PC-3 (cell line): ENCODE measurements at regions not wholly inside any gene's neighbourhood (a gene's known extent, or its start where the extent isn't known, plus 50 kb on each side); places are given as distances from the start of the nearest gene placed in this dataset.

Experiments used
- ATAC-seq: fragments of 200-7000 bp; cut with Tn5 transposase; 2 replicates; pipeline ENCODE4 v1.9.1; 2020; ENCODE audit warnings: mild to moderate bottlenecking, moderate library complexity
- BruUV-seq: library from RNA; stranded (reverse); fragments of 400-500 nt; replicated peaks from 2 replicates; lab custom pipeline; 2021; lab: Mats Ljungman, UMichigan
- CTCF ChIA-PET: fragments of 300-600 bp; sonication (Branson Sonifier 250); formaldehyde crosslinking; loops from one replicate; lab custom pipeline; 2022; ENCODE audit warnings: antibody characterized with exemption; lab: Charles Lee
- POLR2A ChIA-PET: fragments of 300-600 bp; sonication (Branson Sonifier 250); formaldehyde crosslinking; loops from one replicate; lab custom pipeline; 2022; ENCODE audit warnings: antibody characterized with exemption; ENCODE audit not compliant: unreplicated experiment; lab: Charles Lee
- DNase-seq: peaks from one replicate; pipeline ENCODE4 v3.0.0-alpha.2; 2015
- H2AFZ ChIP-seq: fragments of 300-600 bp; sonication (generic); 2 replicates; pipeline ENCODE4 v1.6.0; 2016; ENCODE audit warnings: antibody characterized with exemption, low read length
- H3F3A ChIP-seq: fragments of 300-600 bp; sonication (generic); one replicate; pipeline ENCODE4 v1.6.0; 2017; ENCODE audit warnings: antibody characterized with exemption, low read length, control low read depth, mild to moderate bottlenecking; ENCODE audit not compliant: unreplicated experiment
- H3K27ac ChIP-seq: fragments of 300-600 bp; sonication (generic); 2 replicates; pipeline ENCODE4 v1.5.1; 2016; ENCODE audit warnings: mild to moderate bottlenecking, low read length
- H3K27me3 ChIP-seq: fragments of 300-600 bp; sonication (generic); 2 replicates; pipeline ENCODE4 v1.6.1; 2016; ENCODE audit warnings: low read length, mixed read lengths
- H3K36me3 ChIP-seq: fragments of 300-600 bp; sonication (generic); 2 replicates; pipeline ENCODE4 v1.6.1; 2016; ENCODE audit warnings: low read depth, mixed run types, low read length, mixed read lengths
- H3K4me1 ChIP-seq: fragments of 300-600 bp; sonication (generic); 2 replicates; pipeline ENCODE4 v1.5.1; 2016; ENCODE audit warnings: low read length; ENCODE audit not compliant: insufficient read depth
- H3K4me2 ChIP-seq: fragments of 300-600 bp; sonication (generic); 2 replicates; pipeline ENCODE4 v1.6.0; 2016; ENCODE audit warnings: low read length
- H3K4me3 ChIP-seq: fragments of 300-600 bp; sonication (generic); 2 replicates; pipeline ENCODE4 v1.5.1; 2016; ENCODE audit warnings: mild to moderate bottlenecking, low read length, mixed read lengths
- H3K79me2 ChIP-seq: fragments of 300-600 bp; sonication (generic); 2 replicates; pipeline ENCODE4 v1.6.1; 2017; ENCODE audit warnings: low read length, mixed read lengths
- H3K9ac ChIP-seq: fragments of 300-600 bp; sonication (generic); 2 replicates; pipeline ENCODE4 v1.6.0; 2016; ENCODE audit warnings: mild to moderate bottlenecking, low read length
- H3K9me2 ChIP-seq: fragments of 300-600 bp; sonication (generic); replicated peaks from 2 replicates; pipeline ENCODE4 v1.6.1; 2016; ENCODE audit warnings: mixed run types, low read length, mixed read lengths
- H3K9me3 ChIP-seq: fragments of 300-600 bp; sonication (generic); 2 replicates; pipeline ENCODE4 v1.6.1; 2016; ENCODE audit warnings: low read length, mixed read lengths
- H4K20me1 ChIP-seq: fragments of 300-600 bp; sonication (generic); 2 replicates; pipeline ENCODE4 v1.6.1; 2016; ENCODE audit warnings: low read length, mixed read lengths
- EZH2 ChIP-seq: fragments of 300-600 bp; sonication (generic); IDR thresholded peaks from one replicate; pipeline ENCODE4 v1.6.1; 2017; ENCODE audit warnings: antibody characterized with exemption, mild to moderate bottlenecking, low read length; ENCODE audit not compliant: unreplicated experiment
- EZH2phosphoT487 ChIP-seq: fragments of 300-600 bp; sonication (generic); IDR thresholded peaks from 2 replicates; pipeline ENCODE4 v1.6.1; 2018; ENCODE audit warnings: mild to moderate bottlenecking, antibody characterized with exemption, low read length, borderline replicate concordance
- intact Hi-C: fragments of 100-400 bp; cut with micrococcal nuclease; formaldehyde crosslinking; loops from 2 replicates; pipeline ENCODE4 v1.9.0; 2023
- TF ChIP-seq, protein P1 (sequence below): fragments of 300-600 bp; sonication (generic); conservative IDR thresholded peaks from 2 replicates; pipeline ENCODE4 v1.5.1; 2017; ENCODE audit warnings: antibody characterized with exemption, low read depth, mild to moderate bottlenecking, low read length

DNA sequence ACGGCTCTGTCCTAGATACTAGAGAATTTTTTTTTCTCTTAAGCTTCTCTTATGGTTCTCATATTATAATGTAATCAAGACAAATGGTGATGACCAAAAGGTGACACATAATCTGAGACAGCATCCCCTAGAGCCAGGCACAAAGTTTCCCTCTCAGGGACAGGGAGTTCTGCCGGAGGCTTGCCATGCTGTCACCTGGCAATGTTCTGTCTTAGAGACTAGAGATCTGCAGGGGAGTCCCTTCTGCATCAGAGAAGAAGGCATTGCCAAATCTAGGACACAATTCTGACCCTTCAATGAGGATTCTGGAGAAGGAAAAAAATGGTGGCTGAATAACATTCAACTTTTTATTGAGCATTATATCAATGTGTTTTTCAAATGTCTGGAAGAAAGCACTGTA is 261.2 kb upstream of the TRPC7 start:
- Histone ChIP-seq H3K9ac (no peak overlapping the region), H3K4me2 (no peak overlapping the region), H4K20me1 (no peaks in the 10 kb centered on the region), H3K36me3 (no peaks in the 10 kb centered on the region), H3K4me3 (no peak overlapping the region), H3F3A (no peaks in the 10 kb centered on the region), H3K27me3 (no peaks in the 10 kb centered on the region), H3K79me2 (no peaks in the 10 kb centered on the region), H3K4me1 (peaks cover 28% of the 10 kb centered on the region), H3K27ac (no peak overlapping the region), H3K9me2 (no peaks in the 10 kb centered on the region), H2AFZ (no peak overlapping the region), H3K9me3 (no peaks in the 10 kb centered on the region)
- POLR2A ChIA-PET = no interaction called here
- CTCF ChIA-PET = no interaction called here
- BruUV-seq = no TSS peak
- no peak for ATAC-seq
- DNase-seq = no peak
- intact Hi-C loops = no loop called here
- TF ChIP-seq EZH2phosphoT487 (no peak), EZH2 (no peak)
- TF ChIP-seq, protein P1, sequence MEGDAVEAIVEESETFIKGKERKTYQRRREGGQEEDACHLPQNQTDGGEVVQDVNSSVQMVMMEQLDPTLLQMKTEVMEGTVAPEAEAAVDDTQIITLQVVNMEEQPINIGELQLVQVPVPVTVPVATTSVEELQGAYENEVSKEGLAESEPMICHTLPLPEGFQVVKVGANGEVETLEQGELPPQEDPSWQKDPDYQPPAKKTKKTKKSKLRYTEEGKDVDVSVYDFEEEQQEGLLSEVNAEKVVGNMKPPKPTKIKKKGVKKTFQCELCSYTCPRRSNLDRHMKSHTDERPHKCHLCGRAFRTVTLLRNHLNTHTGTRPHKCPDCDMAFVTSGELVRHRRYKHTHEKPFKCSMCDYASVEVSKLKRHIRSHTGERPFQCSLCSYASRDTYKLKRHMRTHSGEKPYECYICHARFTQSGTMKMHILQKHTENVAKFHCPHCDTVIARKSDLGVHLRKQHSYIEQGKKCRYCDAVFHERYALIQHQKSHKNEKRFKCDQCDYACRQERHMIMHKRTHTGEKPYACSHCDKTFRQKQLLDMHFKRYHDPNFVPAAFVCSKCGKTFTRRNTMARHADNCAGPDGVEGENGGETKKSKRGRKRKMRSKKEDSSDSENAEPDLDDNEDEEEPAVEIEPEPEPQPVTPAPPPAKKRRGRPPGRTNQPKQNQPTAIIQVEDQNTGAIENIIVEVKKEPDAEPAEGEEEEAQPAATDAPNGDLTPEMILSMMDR = no peak

DNA sequence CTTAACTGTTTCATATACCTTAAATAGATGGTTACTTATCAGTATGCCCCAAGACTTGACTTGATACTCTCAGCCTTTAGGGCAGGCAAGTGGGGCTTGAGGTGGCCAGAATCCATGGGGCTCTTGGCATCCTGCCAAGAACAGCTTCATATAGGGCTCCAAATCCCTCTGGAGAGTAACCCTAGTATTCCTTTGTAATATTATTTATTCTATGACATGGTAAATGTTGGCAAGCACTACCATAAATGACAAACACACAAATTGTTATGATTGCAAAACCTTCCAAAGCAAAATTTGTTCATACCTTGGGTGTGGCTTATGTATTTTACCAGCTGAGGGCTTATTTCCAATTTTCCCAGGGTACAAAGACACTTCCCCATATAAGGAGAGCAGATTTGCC is 257.4 kb upstream of the TRPC7 start:
- no peaks in the 10 kb centered on the region for H3K9me3 ChIP-seq
- no peaks in the 10 kb centered on the region for H3K9me2 ChIP-seq
- H3K4me3 ChIP-seq = no peak overlapping the region
- H3K27me3 ChIP-seq = no peaks in the 10 kb centered on the region
- H3K4me2 ChIP-seq = 0 out of 2 replicates have a peak overlapping the region, but pooled peaks have one; percentile 19
- TF ChIP-seq, protein P1 = no peak
- TF ChIP-seq EZH2phosphoT487 = no peak
- no peak for TF ChIP-seq EZH2
- ATAC-seq = no peak
- no peak overlapping the region for H3K9ac ChIP-seq
- H4K20me1 ChIP-seq = no peaks in the 10 kb centered on the region
- intact Hi-C loops = no loop called here
- ChIA-PET POLR2A (no interaction called here), CTCF (no interaction called here)
- no peaks in the 10 kb centered on the region for H3K79me2 ChIP-seq
- H3K27ac ChIP-seq = peak overlapping the region; percentile 79
- no TSS peak for BruUV-seq
- peaks cover 44% of the 10 kb centered on the region for H3K4me1 ChIP-seq
- H2AFZ ChIP-seq = no peak overlapping the region
- peak; percentile 88 for DNase-seq
- H3K36me3 ChIP-seq = no peaks in the 10 kb centered on the region
- H3F3A ChIP-seq = no peaks in the 10 kb centered on the region

DNA sequence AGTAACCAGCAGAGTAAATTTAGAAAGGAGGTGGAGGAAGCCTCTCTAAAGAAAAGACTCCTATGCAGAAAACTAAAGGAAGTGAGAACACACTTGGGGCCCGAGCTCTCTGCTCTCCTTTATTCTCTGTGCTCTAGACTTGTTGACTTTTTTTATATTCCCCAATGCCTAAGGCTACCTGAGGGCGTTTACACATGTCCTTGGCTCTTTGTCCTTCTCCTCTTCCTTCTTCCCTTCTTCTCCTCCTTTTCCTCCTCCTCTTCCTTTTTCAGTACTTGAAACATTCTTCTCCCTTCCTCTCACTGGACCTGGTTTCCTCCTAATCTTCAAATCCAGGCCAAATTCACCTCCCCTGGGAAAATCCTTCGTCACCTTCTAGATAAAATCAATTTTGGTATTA is 256.4 kb upstream of the TRPC7 start:
- no peak for DNase-seq
- H3K4me2 ChIP-seq = no peak overlapping the region
- no peaks in the 10 kb centered on the region for H3K27me3 ChIP-seq
- no peaks in the 10 kb centered on the region for H3K9me2 ChIP-seq
- CTCF ChIA-PET = no interaction called here
- ATAC-seq = no peak
- H3K4me3 ChIP-seq = no peak overlapping the region
- TF ChIP-seq EZH2 (no peak), EZH2phosphoT487 (no peak)
- TF ChIP-seq, protein P1 = no peak
- no TSS peak for BruUV-seq
- intact Hi-C loops = no loop called here
- no peaks in the 10 kb centered on the region for H3K79me2 ChIP-seq
- H4K20me1 ChIP-seq = no peaks in the 10 kb centered on the region
- H3K9ac ChIP-seq = no peak overlapping the region
- POLR2A ChIA-PET = no interaction called here
- H3K36me3 ChIP-seq = no peaks in the 10 kb centered on the region
- H3K9me3 ChIP-seq = no peaks in the 10 kb centered on the region
- H3K27ac ChIP-seq = no peak overlapping the region
- H3K4me1 ChIP-seq = peaks cover 45% of the 10 kb centered on the region
- H2AFZ ChIP-seq = no peak overlapping the region
- H3F3A ChIP-seq = no peaks in the 10 kb centered on the region
